GM23338 (cell line): ENCODE measurements at regions not wholly inside any gene's neighbourhood (a gene's known extent, or its start where the extent isn't known, plus 50 kb on each side); places are given as distances from the start of the nearest gene placed in this dataset.
"Not testable (repeated sequence)": the region's sequence is repeated elsewhere in the genome, so short reads cannot be mapped to it uniquely, and the experiment has no call there.

Experiments
- ATAC-seq: fragments of 200-7000 bp; cut with Tn5 transposase; 3 replicates; pipeline ENCODE4 v1.9.1; 2020
- DNase-seq: peaks from one replicate; pipeline ENCODE4 v3.0.0-alpha.2; 2015; ENCODE audit warnings: low spot score
- H2AFZ ChIP-seq: fragments of 200-600 bp; sonication (generic); 2 replicates; pipeline ENCODE4 v1.8.0; 2016; ENCODE audit warnings: antibody characterized with exemption, mild to moderate bottlenecking, moderate library complexity
- H3F3A ChIP-seq: fragments of 200-600 bp; sonication (generic); replicated peaks from 2 replicates; pipeline ENCODE4 v1.8.0; 2017; ENCODE audit warnings: antibody characterized with exemption, mixed run types, low read depth
- H3K27ac ChIP-seq: fragments of 200-600 bp; sonication (generic); 2 replicates; pipeline ENCODE4 v1.6.1; 2016; ENCODE audit warnings: low read depth
- H3K27me3 ChIP-seq: fragments of 200-600 bp; sonication (generic); 2 replicates; pipeline ENCODE4 v1.8.0; 2016; ENCODE audit warnings: mild to moderate bottlenecking, mixed run types, moderate library complexity; ENCODE audit not compliant: insufficient read depth
- H3K36me3 ChIP-seq: fragments of 200-600 bp; sonication (generic); 2 replicates; pipeline ENCODE4 v1.8.0; 2016; ENCODE audit warnings: mild to moderate bottlenecking; ENCODE audit not compliant: insufficient read depth
- H3K4me1 ChIP-seq: fragments of 200-600 bp; sonication (generic); 2 replicates; pipeline ENCODE4 v1.8.0; 2016; ENCODE audit warnings: mild to moderate bottlenecking, moderate library complexity; ENCODE audit not compliant: insufficient read depth
- H3K4me2 ChIP-seq: fragments of 200-600 bp; sonication (generic); 2 replicates; pipeline ENCODE4 v1.7.1; 2017; ENCODE audit warnings: mixed run types
- H3K4me3 ChIP-seq: fragments of 200-600 bp; sonication (generic); 2 replicates; pipeline ENCODE4 v1.6.1; 2016; ENCODE audit warnings: mixed run types
- H3K79me2 ChIP-seq: fragments of 200-600 bp; sonication (generic); replicated peaks from 2 replicates; pipeline ENCODE4 v1.8.0; 2017; ENCODE audit warnings: mild to moderate bottlenecking; ENCODE audit not compliant: insufficient read depth
- H3K9me2 ChIP-seq: fragments of 200-600 bp; sonication (generic); 2 replicates; pipeline ENCODE4 v1.8.0; 2017; ENCODE audit not compliant: insufficient read depth
- H4K20me1 ChIP-seq: fragments of 200-600 bp; sonication (generic); replicated peaks from 2 replicates; pipeline ENCODE4 v1.8.0; 2017; ENCODE audit warnings: mild to moderate bottlenecking; ENCODE audit not compliant: insufficient read depth
- H3K27ac Mint-ChIP-seq: 2 replicates; pipeline ENCODE4 v1.8.0; 2020; ENCODE audit warnings: inconsistent platforms, mild to moderate bottlenecking, moderate library complexity, mixed read lengths
- H3K27me3 Mint-ChIP-seq: 3 replicates; pipeline ENCODE4 v1.8.0; 2022; ENCODE audit warnings: low read depth, mild to moderate bottlenecking, moderate library complexity, mixed read lengths, inconsistent platforms; ENCODE audit not compliant: insufficient read depth, poor library complexity
- H3K36me3 Mint-ChIP-seq: 3 replicates; pipeline ENCODE4 v1.8.0; 2021; ENCODE audit warnings: low read depth, mild to moderate bottlenecking, inconsistent platforms, moderate library complexity, mixed read lengths
- H3K4me1 Mint-ChIP-seq: 3 replicates; pipeline ENCODE4 v1.8.0; 2020; ENCODE audit warnings: mild to moderate bottlenecking, inconsistent platforms, mixed read lengths
- H3K4me3 Mint-ChIP-seq: 3 replicates; pipeline ENCODE4 v1.8.0; 2021; ENCODE audit warnings: moderate library complexity, mild to moderate bottlenecking, inconsistent platforms, mixed read lengths
- H3K9me3 Mint-ChIP-seq: 3 replicates; pipeline ENCODE4 v1.8.0; 2020; ENCODE audit warnings: moderate library complexity, mild to moderate bottlenecking, inconsistent platforms, mixed read lengths
- EZH2 ChIP-seq: fragments of 200-600 bp; sonication (generic); IDR thresholded peaks from one replicate; pipeline ENCODE4 v1.8.0; 2017; ENCODE audit warnings: antibody characterized with exemption, mild to moderate bottlenecking, low read depth; ENCODE audit not compliant: unreplicated experiment
- NANOG ChIP-seq: IDR thresholded peaks from 2 replicates; pipeline ENCODE4 v1.6.1; 2016; ENCODE audit warnings: antibody characterized with exemption, borderline replicate concordance
- POLR2AphosphoS5 ChIP-seq: IDR thresholded peaks from 2 replicates; pipeline ENCODE4 v1.6.1; 2016; ENCODE audit warnings: antibody characterized with exemption, low read depth
- STAT1 ChIP-seq: IDR thresholded peaks from one replicate; pipeline ENCODE4 v1.6.1; 2016; ENCODE audit warnings: antibody characterized with exemption; ENCODE audit not compliant: unreplicated experiment
- TF ChIP-seq, protein P1 (sequence below), 2 experiments: fragments of 200-600 bp in 1 of 2; sonication (generic) in 1 of 2; conservative IDR thresholded peaks; 2 replicates each; pipeline versions ENCODE4 v1.5.1 to v1.6.1; 2016 to 2017; ENCODE audit warnings: antibody characterized with exemption in 2 of 2, low read depth in 2 of 2, mild to moderate bottlenecking in 2 of 2, moderate library complexity in 1 of 2
- TF ChIP-seq, protein P2 (sequence below): fragments of 250-450 bp; sonication (Bioruptor Pico); IDR thresholded peaks from 2 replicates; pipeline ENCODE4 v1.5.0; 2020; ENCODE audit warnings: mild to moderate bottlenecking, moderate library complexity
- TF ChIP-seq, protein P3 (sequence below): IDR thresholded peaks from one replicate; pipeline ENCODE4 v1.6.1; 2018; ENCODE audit warnings: antibody characterized with exemption; ENCODE audit not compliant: unreplicated experiment

DNA sequence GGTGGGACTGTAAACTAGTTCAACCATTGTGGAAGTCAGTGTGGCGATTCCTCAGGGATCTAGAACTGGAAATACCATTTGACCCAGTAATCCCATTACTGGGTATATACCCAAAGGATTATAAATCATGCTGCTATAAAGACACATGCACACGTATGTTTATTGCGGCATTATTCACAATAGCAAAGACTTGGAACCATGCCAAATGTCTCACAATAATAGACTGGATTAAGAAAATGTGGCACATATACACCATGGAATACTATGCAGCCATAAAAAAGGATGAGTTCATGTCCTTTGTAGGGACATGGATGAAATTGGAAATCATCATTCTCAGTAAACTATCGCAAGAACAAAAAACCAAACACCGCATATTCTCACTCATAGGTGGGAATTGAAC is 268.3 kb upstream of the MMADHC start:
- not testable (repeated sequence) for H2AFZ ChIP-seq, H3K9me3 Mint-ChIP-seq, H3K4me1 Mint-ChIP-seq

DNA sequence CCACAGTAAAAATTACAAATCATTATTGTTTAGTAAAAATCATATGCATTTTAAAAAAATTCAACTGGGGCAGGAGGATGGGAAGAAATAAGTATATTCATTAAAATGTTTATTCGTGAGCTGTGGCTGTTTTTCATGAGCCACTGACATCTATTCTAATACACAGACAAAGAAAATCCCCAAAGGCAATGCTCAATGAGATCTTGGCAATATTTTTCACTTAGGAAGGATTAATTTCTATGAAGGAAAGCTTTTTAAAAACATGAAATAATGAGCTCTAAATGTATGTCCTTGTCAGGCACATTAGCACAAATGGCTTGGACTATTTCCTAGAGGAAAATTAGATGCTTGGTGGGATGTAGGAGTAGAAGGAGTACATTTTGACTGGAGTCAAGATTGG is 262.0 kb upstream of the MMADHC start:
- Histone ChIP-seq H3K27ac (no peak overlapping the region), H3K9me2 (no peaks in the 10 kb centered on the region; the same call in 1 of the 2 replicates), H3K27me3 (no peaks in the 10 kb centered on the region), H3K79me2 (no peaks in the 10 kb centered on the region), H3F3A (no peaks in the 10 kb centered on the region), H4K20me1 (no peaks in the 10 kb centered on the region), H3K36me3 (peaks cover 4% of the 10 kb centered on the region; the same call in 1 of the 2 replicates), H3K4me1 (no peaks in the 10 kb centered on the region), H3K4me2 (no peak overlapping the region), H2AFZ (no peak overlapping the region), H3K4me3 (no peak overlapping the region)
- DNase-seq (no peak), ATAC-seq (no peak)
- no peak overlapping the region for H3K4me3 Mint-ChIP-seq
- H3K9me3 Mint-ChIP-seq = peaks cover 11% of the 10 kb centered on the region
- peaks cover 8% of the 10 kb centered on the region for H3K36me3 Mint-ChIP-seq
- peaks cover 4% of the 10 kb centered on the region for H3K4me1 Mint-ChIP-seq
- TF ChIP-seq EZH2 = no peak
- TF ChIP-seq, protein P1, sequence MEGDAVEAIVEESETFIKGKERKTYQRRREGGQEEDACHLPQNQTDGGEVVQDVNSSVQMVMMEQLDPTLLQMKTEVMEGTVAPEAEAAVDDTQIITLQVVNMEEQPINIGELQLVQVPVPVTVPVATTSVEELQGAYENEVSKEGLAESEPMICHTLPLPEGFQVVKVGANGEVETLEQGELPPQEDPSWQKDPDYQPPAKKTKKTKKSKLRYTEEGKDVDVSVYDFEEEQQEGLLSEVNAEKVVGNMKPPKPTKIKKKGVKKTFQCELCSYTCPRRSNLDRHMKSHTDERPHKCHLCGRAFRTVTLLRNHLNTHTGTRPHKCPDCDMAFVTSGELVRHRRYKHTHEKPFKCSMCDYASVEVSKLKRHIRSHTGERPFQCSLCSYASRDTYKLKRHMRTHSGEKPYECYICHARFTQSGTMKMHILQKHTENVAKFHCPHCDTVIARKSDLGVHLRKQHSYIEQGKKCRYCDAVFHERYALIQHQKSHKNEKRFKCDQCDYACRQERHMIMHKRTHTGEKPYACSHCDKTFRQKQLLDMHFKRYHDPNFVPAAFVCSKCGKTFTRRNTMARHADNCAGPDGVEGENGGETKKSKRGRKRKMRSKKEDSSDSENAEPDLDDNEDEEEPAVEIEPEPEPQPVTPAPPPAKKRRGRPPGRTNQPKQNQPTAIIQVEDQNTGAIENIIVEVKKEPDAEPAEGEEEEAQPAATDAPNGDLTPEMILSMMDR (conservative IDR thresholded peaks at IDR 0.05; ENCODE audit: low read depth in 2 of 2) = no peak
- TF ChIP-seq POLR2AphosphoS5 = no peak
- TF ChIP-seq, protein P2, sequence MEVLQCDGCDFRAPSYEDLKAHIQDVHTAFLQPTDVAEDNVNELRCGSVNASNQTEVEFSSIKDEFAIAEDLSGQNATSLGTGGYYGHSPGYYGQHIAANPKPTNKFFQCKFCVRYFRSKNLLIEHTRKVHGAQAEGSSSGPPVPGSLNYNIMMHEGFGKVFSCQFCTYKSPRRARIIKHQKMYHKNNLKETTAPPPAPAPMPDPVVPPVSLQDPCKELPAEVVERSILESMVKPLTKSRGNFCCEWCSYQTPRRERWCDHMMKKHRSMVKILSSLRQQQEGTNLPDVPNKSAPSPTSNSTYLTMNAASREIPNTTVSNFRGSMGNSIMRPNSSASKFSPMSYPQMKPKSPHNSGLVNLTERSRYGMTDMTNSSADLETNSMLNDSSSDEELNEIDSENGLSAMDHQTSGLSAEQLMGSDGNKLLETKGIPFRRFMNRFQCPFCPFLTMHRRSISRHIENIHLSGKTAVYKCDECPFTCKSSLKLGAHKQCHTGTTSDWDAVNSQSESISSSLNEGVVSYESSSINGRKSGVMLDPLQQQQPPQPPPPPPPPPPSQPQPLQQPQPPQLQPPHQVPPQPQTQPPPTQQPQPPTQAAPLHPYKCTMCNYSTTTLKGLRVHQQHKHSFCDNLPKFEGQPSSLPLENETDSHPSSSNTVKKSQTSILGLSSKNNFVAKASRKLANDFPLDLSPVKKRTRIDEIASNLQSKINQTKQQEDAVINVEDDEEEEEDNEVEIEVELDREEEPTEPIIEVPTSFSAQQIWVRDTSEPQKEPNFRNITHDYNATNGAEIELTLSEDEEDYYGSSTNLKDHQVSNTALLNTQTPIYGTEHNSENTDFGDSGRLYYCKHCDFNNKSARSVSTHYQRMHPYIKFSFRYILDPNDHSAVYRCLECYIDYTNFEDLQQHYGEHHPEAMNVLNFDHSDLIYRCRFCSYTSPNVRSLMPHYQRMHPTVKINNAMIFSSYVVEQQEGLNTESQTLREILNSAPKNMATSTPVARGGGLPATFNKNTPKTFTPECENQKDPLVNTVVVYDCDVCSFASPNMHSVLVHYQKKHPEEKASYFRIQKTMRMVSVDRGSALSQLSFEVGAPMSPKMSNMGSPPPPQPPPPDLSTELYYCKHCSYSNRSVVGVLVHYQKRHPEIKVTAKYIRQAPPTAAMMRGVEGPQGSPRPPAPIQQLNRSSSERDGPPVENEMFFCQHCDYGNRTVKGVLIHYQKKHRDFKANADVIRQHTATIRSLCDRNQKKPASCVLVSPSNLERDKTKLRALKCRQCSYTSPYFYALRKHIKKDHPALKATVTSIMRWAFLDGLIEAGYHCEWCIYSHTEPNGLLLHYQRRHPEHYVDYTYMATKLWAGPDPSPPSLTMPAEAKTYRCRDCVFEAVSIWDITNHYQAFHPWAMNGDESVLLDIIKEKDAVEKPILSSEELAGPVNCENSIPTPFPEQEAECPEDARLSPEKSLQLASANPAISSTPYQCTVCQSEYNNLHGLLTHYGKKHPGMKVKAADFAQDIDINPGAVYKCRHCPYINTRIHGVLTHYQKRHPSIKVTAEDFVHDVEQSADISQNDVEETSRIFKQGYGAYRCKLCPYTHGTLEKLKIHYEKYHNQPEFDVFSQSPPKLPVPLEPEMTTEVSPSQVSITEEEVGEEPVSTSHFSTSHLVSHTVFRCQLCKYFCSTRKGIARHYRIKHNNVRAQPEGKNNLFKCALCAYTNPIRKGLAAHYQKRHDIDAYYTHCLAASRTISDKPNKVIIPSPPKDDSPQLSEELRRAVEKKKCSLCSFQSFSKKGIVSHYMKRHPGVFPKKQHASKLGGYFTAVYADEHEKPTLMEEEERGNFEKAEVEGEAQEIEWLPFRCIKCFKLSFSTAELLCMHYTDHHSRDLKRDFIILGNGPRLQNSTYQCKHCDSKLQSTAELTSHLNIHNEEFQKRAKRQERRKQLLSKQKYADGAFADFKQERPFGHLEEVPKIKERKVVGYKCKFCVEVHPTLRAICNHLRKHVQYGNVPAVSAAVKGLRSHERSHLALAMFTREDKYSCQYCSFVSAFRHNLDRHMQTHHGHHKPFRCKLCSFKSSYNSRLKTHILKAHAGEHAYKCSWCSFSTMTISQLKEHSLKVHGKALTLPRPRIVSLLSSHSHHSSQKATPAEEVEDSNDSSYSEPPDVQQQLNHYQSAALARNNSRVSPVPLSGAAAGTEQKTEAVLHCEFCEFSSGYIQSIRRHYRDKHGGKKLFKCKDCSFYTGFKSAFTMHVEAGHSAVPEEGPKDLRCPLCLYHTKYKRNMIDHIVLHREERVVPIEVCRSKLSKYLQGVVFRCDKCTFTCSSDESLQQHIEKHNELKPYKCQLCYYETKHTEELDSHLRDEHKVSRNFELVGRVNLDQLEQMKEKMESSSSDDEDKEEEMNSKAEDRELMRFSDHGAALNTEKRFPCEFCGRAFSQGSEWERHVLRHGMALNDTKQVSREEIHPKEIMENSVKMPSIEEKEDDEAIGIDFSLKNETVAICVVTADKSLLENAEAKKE (CRISPR knock-in tag) = no peak
- TF ChIP-seq, protein P3, sequence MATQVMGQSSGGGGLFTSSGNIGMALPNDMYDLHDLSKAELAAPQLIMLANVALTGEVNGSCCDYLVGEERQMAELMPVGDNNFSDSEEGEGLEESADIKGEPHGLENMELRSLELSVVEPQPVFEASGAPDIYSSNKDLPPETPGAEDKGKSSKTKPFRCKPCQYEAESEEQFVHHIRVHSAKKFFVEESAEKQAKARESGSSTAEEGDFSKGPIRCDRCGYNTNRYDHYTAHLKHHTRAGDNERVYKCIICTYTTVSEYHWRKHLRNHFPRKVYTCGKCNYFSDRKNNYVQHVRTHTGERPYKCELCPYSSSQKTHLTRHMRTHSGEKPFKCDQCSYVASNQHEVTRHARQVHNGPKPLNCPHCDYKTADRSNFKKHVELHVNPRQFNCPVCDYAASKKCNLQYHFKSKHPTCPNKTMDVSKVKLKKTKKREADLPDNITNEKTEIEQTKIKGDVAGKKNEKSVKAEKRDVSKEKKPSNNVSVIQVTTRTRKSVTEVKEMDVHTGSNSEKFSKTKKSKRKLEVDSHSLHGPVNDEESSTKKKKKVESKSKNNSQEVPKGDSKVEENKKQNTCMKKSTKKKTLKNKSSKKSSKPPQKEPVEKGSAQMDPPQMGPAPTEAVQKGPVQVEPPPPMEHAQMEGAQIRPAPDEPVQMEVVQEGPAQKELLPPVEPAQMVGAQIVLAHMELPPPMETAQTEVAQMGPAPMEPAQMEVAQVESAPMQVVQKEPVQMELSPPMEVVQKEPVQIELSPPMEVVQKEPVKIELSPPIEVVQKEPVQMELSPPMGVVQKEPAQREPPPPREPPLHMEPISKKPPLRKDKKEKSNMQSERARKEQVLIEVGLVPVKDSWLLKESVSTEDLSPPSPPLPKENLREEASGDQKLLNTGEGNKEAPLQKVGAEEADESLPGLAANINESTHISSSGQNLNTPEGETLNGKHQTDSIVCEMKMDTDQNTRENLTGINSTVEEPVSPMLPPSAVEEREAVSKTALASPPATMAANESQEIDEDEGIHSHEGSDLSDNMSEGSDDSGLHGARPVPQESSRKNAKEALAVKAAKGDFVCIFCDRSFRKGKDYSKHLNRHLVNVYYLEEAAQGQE = no peak
- TF ChIP-seq STAT1 = no peak
- TF ChIP-seq NANOG = no peak
- no peak overlapping the region for H3K27ac Mint-ChIP-seq
- no peaks in the 10 kb centered on the region for H3K27me3 Mint-ChIP-seq

More for the DNA sequence above, 268.3 kb upstream of the MMADHC start:
- not testable (repeated sequence) for H3F3A ChIP-seq, H3K4me3 ChIP-seq, ATAC-seq, H3K36me3 ChIP-seq, H3K4me1 ChIP-seq, H3K36me3 Mint-ChIP-seq, H3K27ac ChIP-seq, H3K4me3 Mint-ChIP-seq, H3K4me2 ChIP-seq, H3K27ac Mint-ChIP-seq, H3K27me3 ChIP-seq, H3K79me2 ChIP-seq, DNase-seq, H4K20me1 ChIP-seq, H3K9me2 ChIP-seq, H3K27me3 Mint-ChIP-seq
